Chondrocyte (in vitro differentiated cells): ENCODE measurements at regions not wholly inside any gene's neighbourhood (a gene's known extent, or its start where the extent isn't known, plus 50 kb on each side); places are given as distances from the start of the nearest gene placed in this dataset.

Experiments used
- DNase-seq: peaks from one replicate; pipeline ENCODE4 v3.0.0; 2021; ENCODE audit warnings: mixed read lengths, low spot score
- H3K27ac Mint-ChIP-seq: one replicate; pipeline ENCODE4 v1.8.0; 2021; ENCODE audit warnings: mild to moderate bottlenecking, moderate library complexity, mixed read lengths; ENCODE audit not compliant: unreplicated experiment
- H3K27me3 Mint-ChIP-seq: 2 replicates; pipeline ENCODE4 v1.8.0; 2021; ENCODE audit warnings: low read depth, mixed read lengths
- H3K36me3 Mint-ChIP-seq: 2 replicates; pipeline ENCODE4 v1.8.0; 2021; ENCODE audit warnings: low read depth, mixed read lengths
- H3K4me1 Mint-ChIP-seq: 2 replicates; pipeline ENCODE4 v1.8.0; 2021; ENCODE audit warnings: low read depth, mild to moderate bottlenecking, mixed read lengths
- H3K4me3 Mint-ChIP-seq: one replicate; pipeline ENCODE4 v1.8.0; 2021; ENCODE audit warnings: mild to moderate bottlenecking, moderate library complexity, mixed read lengths; ENCODE audit not compliant: unreplicated experiment
- H3K9me3 Mint-ChIP-seq: 2 replicates; pipeline ENCODE4 v1.8.0; 2021; ENCODE audit warnings: low read depth, mixed read lengths
- CTCF ChIP-seq: fragments of 200-600 bp; sonication (generic); IDR thresholded peaks from 2 replicates; pipeline ENCODE4 v1.5.0; 2021; ENCODE audit warnings: antibody characterized with exemption, mild to moderate bottlenecking, moderate library complexity

GRCh38 chr5:1939256-1939655 lies 56.5 kb upstream of the IRX4 start:
- H3K36me3 Mint-ChIP-seq: no peaks in the 10 kb centered on the region

GRCh38 chr5:1938310-1939000 lies 55.7 kb upstream of the IRX4 start:
- DNase-seq: no peak
- Mint-ChIP-seq H3K27me3 (peaks cover 37% of the 10 kb centered on the region), H3K4me1 (no peaks in the 10 kb centered on the region), H3K9me3 (no peaks in the 10 kb centered on the region), H3K27ac (no peak overlapping the region), H3K4me3 (no peak overlapping the region), H3K36me3 (no peaks in the 10 kb centered on the region)
- TF ChIP-seq CTCF: no peak

More at GRCh38 chr5:1939256-1939655, 56.5 kb upstream of the IRX4 start:
- no peak overlapping the region for H3K27ac Mint-ChIP-seq
- peaks cover 41% of the 10 kb centered on the region for H3K27me3 Mint-ChIP-seq
- H3K4me3 Mint-ChIP-seq: no peak overlapping the region
- H3K4me1 Mint-ChIP-seq: no peaks in the 10 kb centered on the region
- DNase-seq: no peak
- no peak for TF ChIP-seq CTCF
- no peaks in the 10 kb centered on the region for H3K9me3 Mint-ChIP-seq

- H3K27ac Mint-ChIP-seq: no peak overlapping the region
Measured at GRCh38 chr5:1937590-1937989, 54.9 kb upstream of the IRX4 start.

GRCh38 chr5:1936901-1937300 lies 54.2 kb upstream of the IRX4 start:
- Mint-ChIP-seq H3K27ac (no peak overlapping the region), H3K4me3 (no peak overlapping the region), H3K4me1 (no peaks in the 10 kb centered on the region), H3K27me3 (peaks cover 43% of the 10 kb centered on the region), H3K9me3 (no peaks in the 10 kb centered on the region), H3K36me3 (no peaks in the 10 kb centered on the region)
- DNase-seq: no peak
- no peak for TF ChIP-seq CTCF

More at GRCh38 chr5:1937590-1937989, 54.9 kb upstream of the IRX4 start:
- no peaks in the 10 kb centered on the region for H3K9me3 Mint-ChIP-seq
- H3K4me3 Mint-ChIP-seq: no peak overlapping the region
- H3K36me3 Mint-ChIP-seq: no peaks in the 10 kb centered on the region
- peaks cover 40% of the 10 kb centered on the region for H3K27me3 Mint-ChIP-seq
- TF ChIP-seq CTCF: no peak
- H3K4me1 Mint-ChIP-seq: no peaks in the 10 kb centered on the region
- DNase-seq: no peak

GRCh38 chr5:1936413-1936812 lies 53.7 kb upstream of the IRX4 start:
- peaks cover 44% of the 10 kb centered on the region for H3K27me3 Mint-ChIP-seq
- no peak overlapping the region for H3K4me3 Mint-ChIP-seq
- H3K4me1 Mint-ChIP-seq: no peaks in the 10 kb centered on the region
- no peak overlapping the region for H3K27ac Mint-ChIP-seq
- no peak for TF ChIP-seq CTCF
- DNase-seq: no peak
- no peaks in the 10 kb centered on the region for H3K36me3 Mint-ChIP-seq
- H3K9me3 Mint-ChIP-seq: no peaks in the 10 kb centered on the region
